Activated CD8-positive, alpha-beta T cell treated with anti-CD3 and anti-CD28 coated beads for 36 hours (primary cell): ENCODE measurements at regions not wholly inside any gene's neighbourhood (a gene's known extent, or its start where the extent isn't known, plus 50 kb on each side); places are given as distances from the start of the nearest gene placed in this dataset.

Source experiments
- ATAC-seq: fragments of 200-7000 bp; cut with Tn5 transposase; one replicate; pipeline ENCODE4 v1.10.0; 2021; ENCODE audit warnings: mild to moderate bottlenecking, moderate library complexity
- CTCF ChIA-PET: fragments of 350-600 bp; sonication (Branson Sonifier 250); formaldehyde crosslinking; loops from one replicate; lab custom pipeline; 2021; ENCODE audit warnings: antibody characterized with exemption; lab: Charles Lee
- POLR2A ChIA-PET: fragments of 350-600 bp; sonication (Branson Sonifier 250); formaldehyde crosslinking; loops from one replicate; lab custom pipeline; 2021; ENCODE audit warnings: antibody characterized with exemption; lab: Charles Lee
- DNase-seq: peaks from one replicate; pipeline ENCODE4 v3.0.0-alpha.2; 2020
- H3K27ac Mint-ChIP-seq: one replicate; pipeline ENCODE4 v1.8.0; 2021; ENCODE audit warnings: mild to moderate bottlenecking, mixed read lengths
- H3K27me3 Mint-ChIP-seq: one replicate; pipeline ENCODE4 v1.8.0; 2021; ENCODE audit warnings: mixed read lengths
- H3K36me3 Mint-ChIP-seq: one replicate; pipeline ENCODE4 v1.8.0; 2021; ENCODE audit warnings: low read depth, mixed read lengths
- H3K4me1 Mint-ChIP-seq: one replicate; pipeline ENCODE4 v1.8.0; 2021; ENCODE audit warnings: low read depth, mixed read lengths
- H3K4me3 Mint-ChIP-seq: one replicate; pipeline ENCODE4 v1.8.0; 2021; ENCODE audit warnings: mild to moderate bottlenecking, moderate library complexity, mixed read lengths
- H3K9me3 Mint-ChIP-seq: one replicate; pipeline ENCODE4 v1.8.0; 2021; ENCODE audit warnings: mixed read lengths
- CTCF ChIP-seq: fragments of 200-600 bp; IDR thresholded peaks from one replicate; pipeline ENCODE4 v1.8.0; 2022; ENCODE audit warnings: antibody characterized with exemption, mild to moderate bottlenecking
- intact Hi-C: fragments of 100-400 bp; cut with micrococcal nuclease; formaldehyde crosslinking; loops from one replicate; pipeline ENCODE4 v1.10.0; 2022

GRCh38 chr11:45435706-45436105 lies 149.6 kb upstream of the SYT13 start:
- TF ChIP-seq CTCF: no peak
- POLR2A ChIA-PET: no interaction called here
- H3K4me1 Mint-ChIP-seq: no peaks in the 10 kb centered on the region
- H3K4me3 Mint-ChIP-seq: no peak overlapping the region
- H3K36me3 Mint-ChIP-seq: no peaks in the 10 kb centered on the region
- peaks cover 7% of the 10 kb centered on the region for H3K9me3 Mint-ChIP-seq
- no peak overlapping the region for H3K27ac Mint-ChIP-seq
- no peak for DNase-seq
- CTCF ChIA-PET: no interaction called here
- no peak for ATAC-seq
- intact Hi-C loops: no loop called here
- H3K27me3 Mint-ChIP-seq: peaks cover 5% of the 10 kb centered on the region

- no peaks in the 10 kb centered on the region for H3K36me3 Mint-ChIP-seq
- no peak for TF ChIP-seq CTCF
- intact Hi-C loops: no loop called here
- peaks cover 10% of the 10 kb centered on the region for H3K27me3 Mint-ChIP-seq
- no peak overlapping the region for H3K4me3 Mint-ChIP-seq
- no peaks in the 10 kb centered on the region for H3K9me3 Mint-ChIP-seq
- no peak overlapping the region for H3K27ac Mint-ChIP-seq
- POLR2A ChIA-PET: no interaction called here
- no peaks in the 10 kb centered on the region for H3K4me1 Mint-ChIP-seq
- CTCF ChIA-PET: no interaction called here
- ATAC-seq: no peak
- no peak for DNase-seq
Observed at GRCh38 chr11:45432910-45433309, 146.8 kb upstream of the SYT13 start.

- Mint-ChIP-seq H3K27me3 (peaks cover 10% of the 10 kb centered on the region), H3K9me3 (no peaks in the 10 kb centered on the region), H3K36me3 (no peaks in the 10 kb centered on the region), H3K27ac (no peak overlapping the region), H3K4me1 (no peaks in the 10 kb centered on the region), H3K4me3 (no peak overlapping the region)
- ATAC-seq: no peak
- intact Hi-C loops: no loop called here
- DNase-seq: no peak
- POLR2A ChIA-PET: no interaction called here
- TF ChIP-seq CTCF: no peak
- CTCF ChIA-PET: interaction anchor here (0.8 kb wide), 1 partner anchor 61 kb away, joined by 4 read pairs; no protein-coding TSS in a partner anchor
Observed at GRCh38 chr11:45432100-45432499, 146.0 kb upstream of the SYT13 start.

GRCh38 chr11:45431046-45432018 lies 145.2 kb upstream of the SYT13 start:
- no peaks in the 10 kb centered on the region for H3K9me3 Mint-ChIP-seq
- H3K27me3 Mint-ChIP-seq: peaks cover 9% of the 10 kb centered on the region
- no peaks in the 10 kb centered on the region for H3K4me1 Mint-ChIP-seq
- no peaks in the 10 kb centered on the region for H3K36me3 Mint-ChIP-seq
- DNase-seq: no peak
- H3K4me3 Mint-ChIP-seq: no peak overlapping the region
- ChIA-PET POLR2A (no interaction called here), CTCF (interaction anchor here (0.8 kb wide), 1 partner anchor 60 kb away, joined by 4 read pairs; no protein-coding TSS in a partner anchor)
- no peak for ATAC-seq
- intact Hi-C loops: no loop called here
- H3K27ac Mint-ChIP-seq: no peak overlapping the region
- no peak for TF ChIP-seq CTCF

GRCh38 chr11:45430361-45430760 lies 144.2 kb upstream of the SYT13 start:
- H3K9me3 Mint-ChIP-seq: no peaks in the 10 kb centered on the region
- no peak overlapping the region for H3K4me3 Mint-ChIP-seq
- DNase-seq (no peak), ATAC-seq (no peak)
- no peak overlapping the region for H3K27ac Mint-ChIP-seq
- POLR2A ChIA-PET: no interaction called here
- TF ChIP-seq CTCF: no peak
- H3K4me1 Mint-ChIP-seq: no peaks in the 10 kb centered on the region
- intact Hi-C loops: no loop called here
- H3K27me3 Mint-ChIP-seq: peaks cover 7% of the 10 kb centered on the region
- CTCF ChIA-PET: no interaction called here
- no peaks in the 10 kb centered on the region for H3K36me3 Mint-ChIP-seq
